ENCODE measurements at regions not wholly inside any gene's neighbourhood (a gene's known extent, or its start where the extent isn't known, plus 50 kb on each side); places are given as distances from the start of the nearest gene placed in this dataset.
"Not testable (repeated sequence)": the region's sequence is repeated elsewhere in the genome, so short reads cannot be mapped to it uniquely, and the experiment has no call there.

DNA sequence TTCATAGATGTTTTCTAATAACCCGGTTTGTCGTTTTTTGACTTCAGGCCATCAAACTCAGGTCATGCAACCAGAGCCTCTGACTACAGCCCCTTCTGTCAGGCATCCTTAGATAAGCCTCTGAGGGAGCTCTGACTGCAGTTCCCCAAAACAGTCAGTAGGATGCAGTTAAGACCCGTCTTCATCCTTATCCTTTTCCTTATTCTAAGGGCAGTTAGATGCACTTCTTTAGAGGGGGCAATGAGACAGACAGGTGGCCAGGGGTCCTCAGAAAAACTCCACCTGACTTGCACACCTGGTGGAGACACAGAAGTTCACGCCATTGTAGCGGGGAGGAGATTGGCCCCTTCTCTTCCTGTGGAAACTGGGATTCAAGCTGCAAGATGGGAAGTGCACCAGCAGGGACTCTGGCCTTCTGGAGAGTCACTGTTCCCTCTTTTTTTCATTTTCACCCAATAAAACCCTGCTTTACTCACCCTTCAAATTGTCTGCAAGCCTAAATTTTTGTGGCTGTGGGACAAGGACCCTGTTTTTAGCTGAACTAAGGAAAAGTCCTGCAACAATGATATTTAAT, 104.8 kb upstream of the TFPI start:
- dilution Hi-C loops (cut with HindIII; ENCODE audit: low sequenced_read_pairs, unreplicated experiment) = no loop called here
- H4K8ac ChIP-seq (ENCODE audit: low read depth in 2 of 2, low read length in 2 of 2) = no peak overlapping the region
- H2AK9ac ChIP-seq (replicated peaks; ENCODE audit: low read depth, low read length, poor library complexity) = no peak overlapping the region
- ChIA-PET CTCF (interaction anchor here (0.7 to 1.2 kb wide), 2 partner anchors 18 to 851 kb away, joined by 3 read pairs; no protein-coding TSS in a partner anchor), POLR2A (ENCODE audit: unreplicated experiment) (no interaction called here)
- no CpG with 5 or more reads among the region's 5 CpGs for WGBS, 2 experiments (ENCODE audit: extremely low coverage in 2 of 2, insufficient read length in 1 of 2)
- H3K4me1 ChIP-seq (ENCODE audit: control insufficient read depth, insufficient read depth, low read length) = no peaks in the 10 kb centered on the region
- H2BK20ac ChIP-seq (ENCODE audit: low read depth, low read length) = no peak overlapping the region
- no peak overlapping the region for H2AK5ac ChIP-seq (ENCODE audit: low read depth, low read length)
- H3K9me1 ChIP-seq (ENCODE audit: insufficient read depth, low read length) = no peaks in the 10 kb centered on the region
- in situ Hi-C loops (cut with MboI; ENCODE audit: low sequenced_read_pairs) = no loop called here
- no peak overlapping the region for H4K91ac ChIP-seq (ENCODE audit: insufficient read depth, low read depth, low read length)
- H3K27me3 ChIP-seq (ENCODE audit: control insufficient read depth, insufficient read depth, low read length) = no peaks in the 10 kb centered on the region
- H3K56ac ChIP-seq (ENCODE audit: extremely low read depth, insufficient read depth, low read length) = no peak overlapping the region
- H3K27ac ChIP-seq (ENCODE audit: insufficient read depth, low read length) = no peak overlapping the region
- ATAC-seq (ENCODE audit: low read depth) (peak; percentile 87; the same call in 1 of the 2 replicates), DNase-seq (peak; percentile 45)
- no peak overlapping the region for H2BK15ac ChIP-seq (ENCODE audit: low read depth, low read length)
- BruUV-seq (replicated peaks) = no TSS peak
- no peak overlapping the region for H2BK120ac ChIP-seq (ENCODE audit: low read depth, low read length)
- no peaks in the 10 kb centered on the region for H3K9me3 ChIP-seq (ENCODE audit: control insufficient read depth, insufficient read depth, low read length)
- no peak overlapping the region for H3K18ac ChIP-seq (ENCODE audit: low read depth, low read length)
- no peaks in the 10 kb centered on the region for H3K36me3 ChIP-seq (ENCODE audit: control insufficient read depth, insufficient read depth, low read length)
- peak overlapping the region; percentile 82 for H2AFZ ChIP-seq (replicated peaks; ENCODE audit: low read length, poor library complexity)
- intact Hi-C loops (cut with micrococcal nuclease) = loop anchor here (5.0 kb wide), 2 partner anchors 183 to 853 kb away; no protein-coding TSS in a partner anchor
- no peak overlapping the region for H3K4me3 ChIP-seq (ENCODE audit: insufficient read depth, low read depth, low read length)
- no peak overlapping the region for H3K14ac ChIP-seq (replicated peaks; ENCODE audit: low read depth, low read length)
- no peaks in the 10 kb centered on the region for H3K79me1 ChIP-seq (ENCODE audit: low read depth in 1 of 2, low read length in 2 of 2)
- H3K4ac ChIP-seq (ENCODE audit: low read depth, low read length) = no peak overlapping the region
- H3K4me2 ChIP-seq (ENCODE audit: low read depth, low read length) = no peak overlapping the region
- no peak overlapping the region for H3K23ac ChIP-seq (ENCODE audit: low read depth, low read length)
- no peak overlapping the region for H3K9ac ChIP-seq (ENCODE audit: low read depth, low read length)
- no peak overlapping the region for H2BK5ac ChIP-seq (ENCODE audit: low read depth, low read length, poor library complexity, severe bottlenecking)
- TF ChIP-seq, protein P1, sequence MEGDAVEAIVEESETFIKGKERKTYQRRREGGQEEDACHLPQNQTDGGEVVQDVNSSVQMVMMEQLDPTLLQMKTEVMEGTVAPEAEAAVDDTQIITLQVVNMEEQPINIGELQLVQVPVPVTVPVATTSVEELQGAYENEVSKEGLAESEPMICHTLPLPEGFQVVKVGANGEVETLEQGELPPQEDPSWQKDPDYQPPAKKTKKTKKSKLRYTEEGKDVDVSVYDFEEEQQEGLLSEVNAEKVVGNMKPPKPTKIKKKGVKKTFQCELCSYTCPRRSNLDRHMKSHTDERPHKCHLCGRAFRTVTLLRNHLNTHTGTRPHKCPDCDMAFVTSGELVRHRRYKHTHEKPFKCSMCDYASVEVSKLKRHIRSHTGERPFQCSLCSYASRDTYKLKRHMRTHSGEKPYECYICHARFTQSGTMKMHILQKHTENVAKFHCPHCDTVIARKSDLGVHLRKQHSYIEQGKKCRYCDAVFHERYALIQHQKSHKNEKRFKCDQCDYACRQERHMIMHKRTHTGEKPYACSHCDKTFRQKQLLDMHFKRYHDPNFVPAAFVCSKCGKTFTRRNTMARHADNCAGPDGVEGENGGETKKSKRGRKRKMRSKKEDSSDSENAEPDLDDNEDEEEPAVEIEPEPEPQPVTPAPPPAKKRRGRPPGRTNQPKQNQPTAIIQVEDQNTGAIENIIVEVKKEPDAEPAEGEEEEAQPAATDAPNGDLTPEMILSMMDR (conservative IDR thresholded peaks at IDR 0.05; ENCODE audit: low read depth, low read length) = peak; percentile 46
- TF ChIP-seq RAD21 (IDR thresholded peaks at IDR 0.05; ENCODE audit: low read length) (peak; percentile 43; the same call in 1 of the 2 replicates), SMC3 (IDR thresholded peaks at IDR 0.05; ENCODE audit: low read depth, low read length) (no peak), BHLHE40 (IDR thresholded peaks at IDR 0.05; ENCODE audit: low read depth, low read length) (no peak)
- no peaks in the 10 kb centered on the region for H4K20me1 ChIP-seq (ENCODE audit: insufficient read depth, low read length)
- H4K5ac ChIP-seq (ENCODE audit: low read depth, low read length) = no peak overlapping the region

DNA sequence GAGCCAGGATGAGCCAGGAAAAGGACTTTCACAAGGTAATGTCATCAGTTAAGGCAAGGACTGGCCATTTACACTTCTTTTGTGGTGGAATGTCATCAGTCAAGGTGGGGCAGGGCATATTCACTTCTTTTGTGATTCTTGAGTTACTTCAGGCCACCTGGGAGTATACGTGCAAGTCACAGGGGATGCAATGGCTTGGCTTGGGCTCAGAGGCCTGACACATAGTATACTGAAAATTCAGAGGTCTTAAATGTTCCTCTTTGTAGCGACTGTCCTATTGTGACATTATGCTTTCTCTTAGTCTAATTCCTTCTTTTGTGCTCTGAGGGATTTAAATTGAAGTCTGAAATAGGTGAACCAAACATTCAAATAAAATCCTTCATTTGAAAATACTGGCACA, 121.8 kb upstream of the TFPI start:
- H3K18ac ChIP-seq (ENCODE audit: low read depth, low read length); H3K9me1 ChIP-seq (ENCODE audit: insufficient read depth, low read length); H4K91ac ChIP-seq (ENCODE audit: insufficient read depth, low read depth, low read length); H2BK20ac ChIP-seq (ENCODE audit: low read depth, low read length); H3K9ac ChIP-seq (ENCODE audit: low read depth, low read length); H3K27me3 ChIP-seq (ENCODE audit: control insufficient read depth, insufficient read depth, low read length); H3K4me1 ChIP-seq (ENCODE audit: control insufficient read depth, insufficient read depth, low read length); H2BK15ac ChIP-seq (ENCODE audit: low read depth, low read length); H3K9me3 ChIP-seq (ENCODE audit: control insufficient read depth, insufficient read depth, low read length); H2BK120ac ChIP-seq (ENCODE audit: low read depth, low read length); H2AK5ac ChIP-seq (ENCODE audit: low read depth, low read length); BruUV-seq (replicated peaks); H3K36me3 ChIP-seq (ENCODE audit: control insufficient read depth, insufficient read depth, low read length); dilution Hi-C loops (cut with HindIII; ENCODE audit: low sequenced_read_pairs, unreplicated experiment); H4K20me1 ChIP-seq (ENCODE audit: insufficient read depth, low read length); ATAC-seq (ENCODE audit: low read depth); DNase-seq; H3K14ac ChIP-seq (replicated peaks; ENCODE audit: low read depth, low read length); H3K23ac ChIP-seq (ENCODE audit: low read depth, low read length); H3K4ac ChIP-seq (ENCODE audit: low read depth, low read length); in situ Hi-C loops (cut with MboI; ENCODE audit: low sequenced_read_pairs); POLR2A ChIA-PET (ENCODE audit: unreplicated experiment); H3K79me1 ChIP-seq (ENCODE audit: low read depth in 1 of 2, low read length in 2 of 2); H4K5ac ChIP-seq (ENCODE audit: low read depth, low read length); H2AK9ac ChIP-seq (replicated peaks; ENCODE audit: low read depth, low read length, poor library complexity); H3K4me3 ChIP-seq (ENCODE audit: insufficient read depth, low read depth, low read length); CTCF ChIA-PET; H4K8ac ChIP-seq (ENCODE audit: low read depth in 2 of 2, low read length in 2 of 2); H3K4me2 ChIP-seq (ENCODE audit: low read depth, low read length); H2AFZ ChIP-seq (replicated peaks; ENCODE audit: low read length, poor library complexity); H2BK5ac ChIP-seq (ENCODE audit: low read depth, low read length, poor library complexity, severe bottlenecking); H3K56ac ChIP-seq (ENCODE audit: extremely low read depth, insufficient read depth, low read length); H3K27ac ChIP-seq (ENCODE audit: insufficient read depth, low read length); intact Hi-C loops (cut with micrococcal nuclease): not testable (repeated sequence)
- WGBS, 2 experiments (ENCODE audit: extremely low coverage in 2 of 2, insufficient read length in 1 of 2) = 100% methylated on average over 1 of the region's 2 CpGs; no CpG with 5 or more reads in 1 of the 2 experiments
